ENCODE measurements at regions not wholly inside any gene's neighbourhood (a gene's known extent, or its start where the extent isn't known, plus 50 kb on each side); places are given as distances from the start of the nearest gene placed in this dataset.

- no peak for DNase-seq
These were observed 902.7 kb upstream of the USP15 start for GRCh38 chr12:61357496-61357895.

GRCh38 chr12:61362037-61362436, 898.2 kb upstream of the USP15 start:
- DNase-seq, result no peak

- DNase-seq, result peak; percentile 4
These were observed 895.2 kb upstream of the USP15 start for GRCh38 chr12:61365001-61365400.

- DNase-seq, result no peak
These were observed 892.9 kb upstream of the USP15 start for GRCh38 chr12:61367281-61367785.

- no peak for DNase-seq
These were observed 890.8 kb upstream of the USP15 start for GRCh38 chr12:61369241-61369910.

GRCh38 chr12:61384511-61384910, 875.7 kb upstream of the USP15 start:
- no peak for DNase-seq

- no peak for DNase-seq
These were observed 874.4 kb upstream of the USP15 start for GRCh38 chr12:61385771-61386170.

- no peak for DNase-seq
These were observed 862.5 kb upstream of the USP15 start for GRCh38 chr12:61397668-61398067.

- DNase-seq, result no peak
These were observed 848.0 kb upstream of the USP15 start for GRCh38 chr12:61412201-61412600.

- no peak for DNase-seq
These were observed 845.7 kb upstream of the USP15 start for GRCh38 chr12:61414470-61414869.

- no peak for DNase-seq
These were observed 837.4 kb upstream of the USP15 start for GRCh38 chr12:61422786-61423185.

- no peak for DNase-seq
These were observed 808.1 kb upstream of the USP15 start for GRCh38 chr12:61452076-61452475.

- DNase-seq, result no peak
These were observed 772.5 kb upstream of the USP15 start for GRCh38 chr12:61487728-61488127.

GRCh38 chr12:61490526-61491498, 769.4 kb upstream of the USP15 start:
- no peak for DNase-seq

- no peak for DNase-seq
These were observed 758.0 kb upstream of the USP15 start for GRCh38 chr12:61502179-61502578.

- DNase-seq, result no peak
These were observed 755.7 kb upstream of the USP15 start for GRCh38 chr12:61504396-61505080.

GRCh38 chr12:61513499-61513898, 746.7 kb upstream of the USP15 start:
- DNase-seq, result no peak

GRCh38 chr12:61514016-61514415, 746.2 kb upstream of the USP15 start:
- DNase-seq, result no peak

GRCh38 chr12:61521258-61521657, 738.9 kb upstream of the USP15 start:
- DNase-seq, result no peak

GRCh38 chr12:61523276-61523992, 736.8 kb upstream of the USP15 start:
- DNase-seq, result no peak

- DNase-seq, result no peak
These were observed 735.4 kb upstream of the USP15 start for GRCh38 chr12:61524851-61525250.

- DNase-seq, result no peak
These were observed 734.9 kb upstream of the USP15 start for GRCh38 chr12:61525331-61525730.

- DNase-seq, result no peak
These were observed 729.7 kb upstream of the USP15 start for GRCh38 chr12:61530456-61530855.
